Loucy (cell line): ENCODE measurements at regions not wholly inside any gene's neighbourhood (a gene's known extent, or its start where the extent isn't known, plus 50 kb on each side); places are given as distances from the start of the nearest gene placed in this dataset.

ENCODE experiments used
- CTCF ChIP-seq: fragments of 200-600 bp; sonication (generic); conservative IDR thresholded peaks from 2 replicates; pipeline ENCODE4 v1.5.1; 2014; ENCODE audit warnings: mild to moderate bottlenecking, antibody characterized with exemption, low read length
- EZH2phosphoT487 ChIP-seq: fragments of 200-600 bp; IDR thresholded peaks from 2 replicates; pipeline ENCODE4 v1.6.1; 2018; ENCODE audit warnings: antibody characterized with exemption, mild to moderate bottlenecking, moderate library complexity, borderline replicate concordance

- TF ChIP-seq CTCF (no peak), EZH2phosphoT487 (no peak)
These were observed 1347.1 kb upstream of the PABPC4L start for GRCh38 chr4:135548711-135549110.
